ENCODE measurements at regions not wholly inside any gene's neighbourhood (a gene's known extent, or its start where the extent isn't known, plus 50 kb on each side); places are given as distances from the start of the nearest gene placed in this dataset. TPM values are rescaled to one million over a fixed set of nuclear protein-coding genes. Genes with fewer than 3 reads are reported as not detected.

- no peak overlapping the region for H3K27ac ChIP-seq (replicated peaks)
- H3K4me3 ChIP-seq (replicated peaks; ENCODE audit: insufficient read depth, low read length), result no peak overlapping the region
- DNase-seq (ENCODE audit: low read depth in 1 of 2, low spot score in 1 of 2), result no peak
- peaks cover 8% of the 10 kb centered on the region for H3K27me3 ChIP-seq (ENCODE audit: insufficient read depth, poor library complexity, severe bottlenecking)
- no peak for TF ChIP-seq SPI1 (IDR thresholded peaks at IDR 0.05; ENCODE audit: borderline replicate concordance, low read depth)
These were observed 49.9 kb upstream of the TMPO start for GRCh38 chr12:98465505-98465904.

Small RNA genes lying in the stretch of these regions (microRNA-seq; reads per million reads assigned to microRNA genes)
- gene MIR4303 (not detected), gene MIR4495 (not detected)

Data from HL-60 (cell line).